ENCODE measurements at regions not wholly inside any gene's neighbourhood (a gene's known extent, or its start where the extent isn't known, plus 50 kb on each side); places are given as distances from the start of the nearest gene placed in this dataset.

DNA sequence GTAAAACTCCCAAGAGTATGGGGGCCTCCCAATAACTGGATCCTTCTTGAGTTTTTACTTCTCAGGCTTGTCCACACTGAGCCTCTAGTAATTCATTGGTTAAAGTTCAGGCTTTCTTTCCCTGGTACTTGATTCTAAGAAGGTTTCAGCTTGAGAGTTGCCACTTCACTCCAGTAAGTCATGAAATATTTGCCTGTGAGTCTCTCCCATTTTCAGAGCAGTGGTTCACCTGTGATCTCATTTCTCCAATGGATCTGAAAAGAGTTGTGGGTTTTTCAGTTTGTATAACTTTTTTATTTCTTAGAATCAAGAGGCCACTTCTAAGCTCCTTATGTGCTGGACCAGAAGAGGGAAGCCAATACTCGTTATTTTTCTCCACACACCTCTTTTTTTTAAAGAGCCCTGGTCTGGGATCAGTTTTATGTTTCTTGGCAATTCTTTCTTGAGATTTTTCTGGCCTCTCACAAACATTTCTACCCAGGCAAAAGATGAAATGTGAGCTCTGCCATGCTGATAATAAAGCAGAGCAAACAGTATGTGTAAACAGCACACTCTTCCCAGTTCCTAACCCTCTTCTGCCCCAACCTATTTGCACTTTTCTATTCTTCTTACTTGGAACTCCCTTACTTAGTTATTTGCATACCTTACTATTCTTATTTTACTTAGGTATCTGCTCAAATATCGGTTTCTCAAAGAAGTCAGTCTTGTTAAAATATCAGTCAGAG is 983.4 kb downstream of the CCSER2 start:
- H3K4me1 ChIP-seq (ENCODE audit: insufficient read depth) = no peaks in the 10 kb centered on the region
- H3K27ac ChIP-seq = no peak overlapping the region
- no peaks in the 10 kb centered on the region for H3K9me2 ChIP-seq (replicated peaks; ENCODE audit: insufficient read depth)
- H3K79me2 ChIP-seq = no peaks in the 10 kb centered on the region
- H3K36me3 ChIP-seq (replicated peaks; ENCODE audit: insufficient read depth, low read depth) = no peaks in the 10 kb centered on the region
- H4K20me1 ChIP-seq (ENCODE audit: insufficient read depth, poor library complexity, severe bottlenecking) = no peaks in the 10 kb centered on the region
- no peaks in the 10 kb centered on the region for H3K9me3 ChIP-seq (ENCODE audit: low read depth)
- no peak overlapping the region for H2AFZ ChIP-seq
- H3K27me3 ChIP-seq = no peaks in the 10 kb centered on the region
- no peak for DNase-seq (ENCODE audit: low spot score)
- H3K4me3 ChIP-seq = no peak overlapping the region
- no peak overlapping the region for H3K4me2 ChIP-seq
- 63% methylated on average over 2 of the region's 2 CpGs for WGBS (ENCODE audit: low lambda C conversion rate, missing lambda C conversion rate)
- TF ChIP-seq, protein P1, sequence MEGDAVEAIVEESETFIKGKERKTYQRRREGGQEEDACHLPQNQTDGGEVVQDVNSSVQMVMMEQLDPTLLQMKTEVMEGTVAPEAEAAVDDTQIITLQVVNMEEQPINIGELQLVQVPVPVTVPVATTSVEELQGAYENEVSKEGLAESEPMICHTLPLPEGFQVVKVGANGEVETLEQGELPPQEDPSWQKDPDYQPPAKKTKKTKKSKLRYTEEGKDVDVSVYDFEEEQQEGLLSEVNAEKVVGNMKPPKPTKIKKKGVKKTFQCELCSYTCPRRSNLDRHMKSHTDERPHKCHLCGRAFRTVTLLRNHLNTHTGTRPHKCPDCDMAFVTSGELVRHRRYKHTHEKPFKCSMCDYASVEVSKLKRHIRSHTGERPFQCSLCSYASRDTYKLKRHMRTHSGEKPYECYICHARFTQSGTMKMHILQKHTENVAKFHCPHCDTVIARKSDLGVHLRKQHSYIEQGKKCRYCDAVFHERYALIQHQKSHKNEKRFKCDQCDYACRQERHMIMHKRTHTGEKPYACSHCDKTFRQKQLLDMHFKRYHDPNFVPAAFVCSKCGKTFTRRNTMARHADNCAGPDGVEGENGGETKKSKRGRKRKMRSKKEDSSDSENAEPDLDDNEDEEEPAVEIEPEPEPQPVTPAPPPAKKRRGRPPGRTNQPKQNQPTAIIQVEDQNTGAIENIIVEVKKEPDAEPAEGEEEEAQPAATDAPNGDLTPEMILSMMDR (IDR thresholded peaks at IDR 0.05; ENCODE audit: poor library complexity) = no peak
- TF ChIP-seq EZH2phosphoT487 (IDR thresholded peaks at IDR 0.05; ENCODE audit: low read depth, severe bottlenecking, unreplicated experiment) (no peak), EZH2 (IDR thresholded peaks at IDR 0.05; ENCODE audit: borderline replicate concordance) (no peak)

- Histone ChIP-seq H3K4me3 (no peak overlapping the region), H3K4me1 (ENCODE audit: insufficient read depth) (no peaks in the 10 kb centered on the region), H4K20me1 (ENCODE audit: insufficient read depth, poor library complexity, severe bottlenecking) (no peaks in the 10 kb centered on the region), H3K27me3 (no peaks in the 10 kb centered on the region), H3K4me2 (no peak overlapping the region), H3K9me3 (ENCODE audit: low read depth) (no peaks in the 10 kb centered on the region), H3K27ac (no peak overlapping the region), H3K79me2 (no peaks in the 10 kb centered on the region), H2AFZ (no peak overlapping the region), H3K36me3 (replicated peaks; ENCODE audit: insufficient read depth, low read depth) (no peaks in the 10 kb centered on the region), H3K9me2 (replicated peaks; ENCODE audit: insufficient read depth) (no peaks in the 10 kb centered on the region)
- TF ChIP-seq, protein P1 (IDR thresholded peaks at IDR 0.05; ENCODE audit: poor library complexity) = no peak
- TF ChIP-seq EZH2phosphoT487 (IDR thresholded peaks at IDR 0.05; ENCODE audit: low read depth, severe bottlenecking, unreplicated experiment) (no peak), EZH2 (IDR thresholded peaks at IDR 0.05; ENCODE audit: borderline replicate concordance) (no peak)
- 64% methylated on average over 4 of the region's 4 CpGs for WGBS (ENCODE audit: low lambda C conversion rate, missing lambda C conversion rate)
- no peak for DNase-seq (ENCODE audit: low spot score)
Measured at GRCh38 chr10:85315657-85316056, 987.3 kb downstream of the CCSER2 start.

DNA sequence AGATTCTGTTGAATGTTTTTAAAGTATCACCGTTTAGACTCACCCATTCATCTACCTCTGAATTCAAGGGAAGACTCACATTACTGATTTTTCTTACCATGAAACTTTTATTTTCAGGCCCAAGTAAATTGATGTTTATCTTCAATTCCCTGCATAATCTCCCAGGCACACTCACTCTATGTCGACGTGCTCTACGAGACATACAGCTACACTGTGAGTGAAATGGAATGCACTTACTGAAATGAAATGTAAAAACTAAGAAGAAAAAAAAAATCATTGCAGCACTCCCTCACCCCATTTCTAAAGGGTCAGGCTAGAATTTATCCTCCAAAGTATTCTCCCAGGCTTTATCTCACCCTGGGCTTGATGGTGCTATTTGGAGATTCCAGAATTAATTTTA is 987.9 kb downstream of the CCSER2 start:
- H3K4me2 ChIP-seq = no peak overlapping the region
- no peak overlapping the region for H3K27ac ChIP-seq
- H3K4me3 ChIP-seq = no peak overlapping the region
- H4K20me1 ChIP-seq (ENCODE audit: insufficient read depth, poor library complexity, severe bottlenecking) = no peaks in the 10 kb centered on the region
- H3K79me2 ChIP-seq = no peaks in the 10 kb centered on the region
- no peak for DNase-seq (ENCODE audit: low spot score)
- no peaks in the 10 kb centered on the region for H3K9me3 ChIP-seq (ENCODE audit: low read depth)
- no peaks in the 10 kb centered on the region for H3K4me1 ChIP-seq (ENCODE audit: insufficient read depth)
- no peaks in the 10 kb centered on the region for H3K9me2 ChIP-seq (replicated peaks; ENCODE audit: insufficient read depth)
- H3K36me3 ChIP-seq (replicated peaks; ENCODE audit: insufficient read depth, low read depth) = no peaks in the 10 kb centered on the region
- 74% methylated on average over 4 of the region's 4 CpGs for WGBS (ENCODE audit: low lambda C conversion rate, missing lambda C conversion rate)
- TF ChIP-seq, protein P1 (IDR thresholded peaks at IDR 0.05; ENCODE audit: poor library complexity) = no peak
- TF ChIP-seq EZH2 (IDR thresholded peaks at IDR 0.05; ENCODE audit: borderline replicate concordance) (no peak), EZH2phosphoT487 (IDR thresholded peaks at IDR 0.05; ENCODE audit: low read depth, severe bottlenecking, unreplicated experiment) (no peak)
- no peaks in the 10 kb centered on the region for H3K27me3 ChIP-seq
- H2AFZ ChIP-seq = no peak overlapping the region
